Vagina (tissue), 2 donors: ENCODE measurements at regions not wholly inside any gene's neighbourhood (a gene's known extent, or its start where the extent isn't known, plus 50 kb on each side); places are given as distances from the start of the nearest gene placed in this dataset.

Source experiments
- CTCF ChIP-seq, 3 experiments: fragments of 450-650 bp in 2 of 3; fragments of 200-600 bp in 1 of 3; sonication (generic) in 1 of 3; IDR thresholded peaks; one replicate each; pipeline ENCODE4 v1.5.1; 2017 to 2019; ENCODE audit warnings: antibody characterized with exemption in 3 of 3, mild to moderate bottlenecking in 2 of 3, moderate library complexity in 2 of 3
- POLR2A ChIP-seq, 2 donors: fragments of 450-650 bp; IDR thresholded peaks; one replicate each; pipeline ENCODE4 v1.6.1; 2017; ENCODE audit warnings: antibody characterized with exemption in 2 of 2, mild to moderate bottlenecking in 2 of 2, moderate library complexity in 2 of 2
- POLR2AphosphoS5 ChIP-seq, 2 donors: sonication (generic); formaldehyde crosslinking; IDR thresholded peaks; one replicate each; pipeline ENCODE4 v1.9.0; 2017; ENCODE audit warnings: antibody characterized with exemption in 2 of 2, mild to moderate bottlenecking in 2 of 2, low read depth in 1 of 2; ENCODE audit not compliant: insufficient read depth in 1 of 2

GRCh38 chr3:177348974-177349373, 151.7 kb upstream of the TBL1XR1 start:
- TF ChIP-seq CTCF (IDR thresholded peaks at IDR 0.05) (no peak), POLR2AphosphoS5 (IDR thresholded peaks at IDR 0.05; ENCODE audit: insufficient read depth in 1 of 2, low read depth in 1 of 2) (no peak), POLR2A (IDR thresholded peaks at IDR 0.05) (no peak)
